Pancreas (tissue), 10 donors: ENCODE measurements at regions not wholly inside any gene's neighbourhood (a gene's known extent, or its start where the extent isn't known, plus 50 kb on each side); places are given as distances from the start of the nearest gene placed in this dataset.

Experiments
- ATAC-seq, 4 donors: fragments of 200-7000 bp; cut with Tn5 transposase; one replicate each; pipeline versions ENCODE4 v1.8.0 to v1.9.1; 2020; ENCODE audit warnings: mild to moderate bottlenecking in 4 of 4, moderate library complexity in 4 of 4
- DNase-seq, 6 donors: peaks; one replicate each; pipeline ENCODE4 v3.0.0-alpha.2; 2020
- FAIRE-seq: peaks from 2 replicates; lab custom pipeline; 2012; peaks lifted over from hg19 to GRCh38; lab: Jason Lieb, UNC
- H3K27ac ChIP-seq, 4 donors: fragments of 200-600 bp; sonication (generic); 1 replicate in 3 of 4; 2 replicates in 1 of 4; pipeline versions ENCODE4 v1.5.0 to v1.8.0; 2020
- H3K27me3 ChIP-seq, 4 donors: fragments of 200-600 bp; one replicate each; pipeline ENCODE4 v1.8.0; 2021
- H3K36me3 ChIP-seq, 3 donors: fragments of 200-600 bp; sonication (generic) in 1 of 3; one replicate each; pipeline versions ENCODE4 v1.5.0 to v1.8.0; 2020 to 2021
- H3K4me1 ChIP-seq, 3 donors: fragments of 200-600 bp; one replicate each; pipeline ENCODE4 v1.8.0; 2021
- H3K4me3 ChIP-seq, 4 donors: fragments of 200-600 bp; sonication (generic) in 2 of 4; one replicate each; pipeline versions ENCODE4 v1.5.0 to v1.8.0; 2020 to 2021
- H3K9me3 ChIP-seq, 4 donors: fragments of 200-600 bp; one replicate each; pipeline ENCODE4 v1.8.0; 2021
- CTCF ChIP-seq, 4 donors: fragments of 200-600 bp; sonication (generic) in 3 of 4; IDR thresholded peaks; one replicate each; pipeline versions ENCODE4 v1.5.0 to v1.8.0; 2021; ENCODE audit warnings: antibody characterized with exemption in 4 of 4
- WGBS, 2 donors: extraction: QIAGEN DNeasy Blood & Tissue Kit; methylation state at CpG; one replicate each; pipeline ENCODE4 v1.1.7; 2013; 5-methylcytosine and 5-hydroxymethylcytosine counted together
- intact Hi-C, 3 donors: fragments of 100-400 bp; cut with DNase I; formaldehyde crosslinking; loops; one replicate each; pipeline versions ENCODE4 v1.11.1 to v1.14.2; 2022
- donor health status: healthy with polysubstance abuse.
- donor health status: DM: no; HTN: no; CAD: no; lungs with moderate emphysema.
- donor health status: DM: no; HTN: no; CAD: no.
- donor health status: control.
- donor health status: control.
- donor health status: Bipolar disorder and iron deficiency.
- donor health status: DM: yes; HTN: yes; CAD: no.
- donor health status: DM: no; HTN: no; CAD: no.
- donor health status: DM: no; HTN: no; CAD: no.
- donor health status: DM: yes; HTN: yes; CAD: no.

GRCh38 chr5:7208938-7209337 is 187.0 kb upstream of the ADCY2 start:
- no peaks in the 10 kb centered on the region for H3K36me3 ChIP-seq
- peak overlapping the region in 1 of 4 donors; percentile 5 for H3K27ac ChIP-seq
- DNase-seq: no peak
- no peak for TF ChIP-seq CTCF (IDR thresholded peaks at IDR 0.05)
- intact Hi-C loops: no loop called here
- no peaks in the 10 kb centered on the region for H3K27me3 ChIP-seq
- no peak overlapping the region for H3K4me3 ChIP-seq
- WGBS, 2 donors: 52 to 58% methylated on average over 5 of the region's 5 CpGs
- no peaks in the 10 kb centered on the region for H3K9me3 ChIP-seq
- FAIRE-seq: no peak
- no peaks in the 10 kb centered on the region for H3K4me1 ChIP-seq
- ATAC-seq: peak in 2 of 4 donors; percentile 27 to 48

- intact Hi-C loops: no loop called here
- Histone ChIP-seq H3K27ac (peak overlapping the region in 1 of 4 donors; percentile 5), H3K27me3 (no peaks in the 10 kb centered on the region), H3K4me3 (no peak overlapping the region), H3K4me1 (no peaks in the 10 kb centered on the region), H3K9me3 (no peaks in the 10 kb centered on the region), H3K36me3 (no peaks in the 10 kb centered on the region)
- DNase-seq: no peak
- FAIRE-seq: no peak
- ATAC-seq: peak in 3 of 4 donors; percentile 21 to 63 (median 44)
- no peak for TF ChIP-seq CTCF (IDR thresholded peaks at IDR 0.05)
Measured at GRCh38 chr5:7209658-7210057, 186.3 kb upstream of the ADCY2 start.

- Histone ChIP-seq H3K9me3 (no peaks in the 10 kb centered on the region), H3K4me3 (no peak overlapping the region), H3K27ac (no peak overlapping the region), H3K4me1 (no peaks in the 10 kb centered on the region), H3K27me3 (no peaks in the 10 kb centered on the region), H3K36me3 (no peaks in the 10 kb centered on the region)
- FAIRE-seq: no peak
- no peak for ATAC-seq
- WGBS, 2 donors: 67 to 81% methylated on average over 2 of the region's 2 CpGs
- no peak for TF ChIP-seq CTCF (IDR thresholded peaks at IDR 0.05)
- intact Hi-C loops: no loop called here
- DNase-seq: no peak
Measured at GRCh38 chr5:7210549-7210948, 185.4 kb upstream of the ADCY2 start.

- no peak overlapping the region for H3K4me3 ChIP-seq
- no peak for TF ChIP-seq CTCF (IDR thresholded peaks at IDR 0.05)
- H3K27me3 ChIP-seq: no peaks in the 10 kb centered on the region
- no peaks in the 10 kb centered on the region for H3K36me3 ChIP-seq
- ATAC-seq (no peak), DNase-seq (no peak), FAIRE-seq (no peak)
- H3K27ac ChIP-seq: no peak overlapping the region
- intact Hi-C loops: no loop called here
- H3K4me1 ChIP-seq: no peaks in the 10 kb centered on the region
- 94% methylated on average over 5 of the region's 5 CpGs for WGBS, 2 donors
- H3K9me3 ChIP-seq: no peaks in the 10 kb centered on the region
Measured at GRCh38 chr5:7213525-7213924, 182.4 kb upstream of the ADCY2 start.

GRCh38 chr5:7214906-7215416 is 181.0 kb upstream of the ADCY2 start:
- no peak for DNase-seq
- Histone ChIP-seq H3K27me3 (no peaks in the 10 kb centered on the region), H3K9me3 (no peaks in the 10 kb centered on the region), H3K4me3 (no peak overlapping the region), H3K36me3 (no peaks in the 10 kb centered on the region), H3K27ac (no peak overlapping the region), H3K4me1 (no peaks in the 10 kb centered on the region)
- no peak for TF ChIP-seq CTCF (IDR thresholded peaks at IDR 0.05)
- ATAC-seq: no peak
- no peak for FAIRE-seq
- 58 to 85% methylated on average over 7 of the region's 7 CpGs for WGBS, 2 donors
- intact Hi-C loops: no loop called here
